HG02852 (cell line): ENCODE measurements at regions not wholly inside any gene's neighbourhood (a gene's known extent, or its start where the extent isn't known, plus 50 kb on each side); places are given as distances from the start of the nearest gene placed in this dataset.
A peak's percentile ranks its signal among the peaks of the same experiment; 100 is the strongest.

Source experiments
- ATAC-seq: cut with Tn5 transposase; IDR thresholded peaks from one replicate; pipeline ENCODE4 v1.9.1; 2021; ENCODE audit warnings: mild to moderate bottlenecking, moderate library complexity; ENCODE audit not compliant: unreplicated experiment

DNA sequence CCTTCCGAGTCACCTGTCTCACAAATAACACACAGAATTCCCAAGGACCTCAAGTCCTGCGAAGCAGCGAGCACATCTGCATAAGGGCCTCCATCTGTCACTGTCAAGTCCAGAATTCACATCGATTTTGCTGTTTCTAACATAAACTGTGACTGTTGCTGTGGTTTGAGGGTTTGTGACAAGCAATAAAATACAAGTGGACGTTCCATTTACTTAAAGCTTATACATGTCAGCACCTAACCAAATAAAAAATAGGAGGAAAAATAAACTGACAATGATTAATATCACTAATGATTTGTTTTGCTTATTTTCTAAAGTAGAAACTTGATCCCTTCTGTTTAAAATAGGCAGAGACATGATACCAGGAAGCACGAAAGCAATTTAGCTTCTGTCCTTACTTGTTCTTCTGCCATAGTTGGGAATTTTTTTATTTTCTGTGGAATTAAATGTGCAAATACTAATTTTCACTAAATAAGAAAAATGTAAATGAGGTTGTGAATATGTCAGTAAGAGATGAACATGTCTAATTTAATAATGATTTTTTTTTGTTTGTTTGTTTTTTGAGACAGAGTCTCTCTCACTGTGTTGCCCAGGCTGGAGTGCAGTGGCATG, 279.1 kb downstream of the FGF9 start:
- no peak for ATAC-seq

DNA sequence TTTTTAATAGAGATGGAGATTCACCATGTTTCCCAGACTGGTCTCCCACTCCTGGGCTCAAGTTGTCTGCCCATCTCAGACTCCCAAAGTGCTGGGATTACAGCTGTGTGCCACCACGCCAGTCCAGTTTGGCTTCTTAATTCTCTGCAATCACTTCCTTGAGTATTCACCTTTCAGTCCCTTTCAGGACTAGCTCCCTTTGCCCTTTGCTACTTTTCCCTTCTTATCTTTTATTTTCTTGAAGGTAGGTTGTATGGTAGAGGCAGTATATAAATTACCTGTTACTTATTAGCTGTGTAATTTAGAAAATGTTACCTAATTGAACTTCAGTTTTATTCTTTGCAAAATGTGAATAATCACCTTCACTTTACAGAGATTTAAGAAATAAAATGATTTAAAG, 285.8 kb downstream of the FGF9 start:
- no peak for ATAC-seq

DNA sequence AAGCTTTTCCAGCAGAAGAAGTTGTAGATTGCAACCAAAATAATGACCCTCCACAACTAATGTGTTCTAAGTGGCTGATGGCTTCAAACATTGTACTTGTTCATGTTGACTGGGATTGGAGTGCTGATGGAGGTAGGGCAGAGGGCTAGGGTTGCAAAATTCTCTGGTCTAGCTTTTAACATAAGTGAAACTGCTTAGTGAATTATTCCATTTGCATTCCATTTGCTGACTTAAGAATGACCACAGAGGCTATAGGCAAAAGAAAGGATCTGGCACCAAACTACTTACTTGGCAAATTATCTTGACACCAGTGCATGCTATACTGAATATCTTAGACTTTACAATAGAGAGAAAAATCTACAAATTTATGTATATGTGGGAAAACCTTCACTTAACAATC, 287.0 kb downstream of the FGF9 start:
- no peak for ATAC-seq

GRCh38 chr13:21960108-21960507, 289.2 kb downstream of the FGF9 start:
- no peak for ATAC-seq

DNA sequence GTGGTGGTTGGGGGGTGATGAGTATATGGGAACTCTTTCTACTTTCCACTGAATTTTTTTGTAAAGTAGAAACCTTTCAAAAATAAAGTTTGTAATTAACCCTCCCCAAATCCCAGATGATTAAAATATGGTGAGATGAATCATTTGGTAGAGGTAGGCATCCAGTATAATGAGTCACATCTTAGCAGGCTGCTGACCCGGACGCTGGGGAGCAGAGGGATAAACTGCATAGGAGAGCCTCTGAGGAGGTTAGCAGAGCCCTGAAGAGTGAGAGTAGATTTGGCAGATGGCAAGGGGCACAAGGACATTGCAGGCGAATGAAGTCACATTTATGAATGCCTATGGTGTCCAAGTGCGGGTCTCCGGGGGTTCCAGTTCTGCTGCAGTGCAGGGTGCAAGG, 293.8 kb downstream of the FGF9 start:
- no peak for ATAC-seq

GRCh38 chr13:21965095-21965494, 294.2 kb downstream of the FGF9 start:
- ATAC-seq: no peak

GRCh38 chr13:21966014-21966413, 295.1 kb downstream of the FGF9 start:
- ATAC-seq: peak; percentile 52

- ATAC-seq: no peak
These were observed 297.0 kb downstream of the FGF9 start for GRCh38 chr13:21967871-21968270.

DNA sequence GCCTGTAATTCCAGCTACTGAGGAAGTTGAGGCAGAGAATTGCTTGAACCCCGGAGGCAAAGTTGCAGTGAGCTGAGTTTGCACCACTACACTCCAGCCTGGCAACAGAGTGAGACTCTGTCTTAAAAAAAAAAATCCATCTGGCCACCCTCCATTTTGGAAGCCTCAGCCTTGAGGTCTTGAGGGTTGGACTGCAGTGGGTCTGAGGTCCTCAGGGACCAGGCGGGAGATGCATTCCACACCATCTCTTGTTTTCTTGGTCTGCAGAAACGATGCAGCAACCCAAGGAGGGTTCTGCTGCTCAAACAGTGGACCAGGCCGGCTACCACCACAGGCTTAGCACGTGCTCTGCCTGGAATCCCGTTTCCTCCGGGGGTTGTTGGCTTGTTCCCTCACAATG, 299.3 kb downstream of the FGF9 start:
- no peak for ATAC-seq

GRCh38 chr13:21970918-21971317, 300.0 kb downstream of the FGF9 start:
- no peak for ATAC-seq

- ATAC-seq: no peak
These were observed 301.1 kb downstream of the FGF9 start for GRCh38 chr13:21971662-21972621.

DNA sequence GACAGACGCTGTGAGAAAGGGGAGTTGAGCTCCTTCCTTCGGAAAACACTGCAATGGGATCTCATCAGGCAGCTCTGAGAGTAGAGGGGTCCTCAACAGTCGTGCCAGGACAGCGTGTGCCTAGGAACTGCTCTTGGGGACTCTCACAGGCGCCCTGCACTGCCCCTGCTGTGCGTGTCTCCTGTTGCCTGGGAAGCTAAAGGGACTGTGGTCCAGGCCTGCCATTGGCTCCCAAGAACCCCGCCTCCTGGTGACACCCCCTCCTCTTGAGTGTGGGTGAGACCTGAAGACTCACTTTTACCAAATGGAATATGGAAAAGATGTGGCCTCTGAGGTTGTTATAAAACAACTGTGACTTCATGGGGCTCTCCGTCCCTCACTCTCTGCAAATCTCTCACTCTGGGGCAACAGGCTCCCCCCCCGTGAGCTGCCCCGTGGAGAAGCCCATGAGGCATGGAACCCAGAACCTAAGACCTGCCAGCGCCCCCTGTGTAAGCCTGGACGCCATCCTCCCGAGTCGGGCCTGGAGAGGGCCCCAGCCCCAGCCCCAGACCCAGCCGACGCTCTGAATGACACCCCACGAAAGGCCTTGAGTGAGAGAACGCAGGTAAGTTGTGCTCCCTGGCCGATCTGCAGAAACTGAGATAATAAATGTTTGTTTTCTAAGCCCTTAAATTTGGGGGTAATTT, 302.7 kb downstream of the FGF9 start:
- ATAC-seq: no peak

- no peak for ATAC-seq
These were observed 303.9 kb downstream of the FGF9 start for GRCh38 chr13:21974741-21975140.

DNA sequence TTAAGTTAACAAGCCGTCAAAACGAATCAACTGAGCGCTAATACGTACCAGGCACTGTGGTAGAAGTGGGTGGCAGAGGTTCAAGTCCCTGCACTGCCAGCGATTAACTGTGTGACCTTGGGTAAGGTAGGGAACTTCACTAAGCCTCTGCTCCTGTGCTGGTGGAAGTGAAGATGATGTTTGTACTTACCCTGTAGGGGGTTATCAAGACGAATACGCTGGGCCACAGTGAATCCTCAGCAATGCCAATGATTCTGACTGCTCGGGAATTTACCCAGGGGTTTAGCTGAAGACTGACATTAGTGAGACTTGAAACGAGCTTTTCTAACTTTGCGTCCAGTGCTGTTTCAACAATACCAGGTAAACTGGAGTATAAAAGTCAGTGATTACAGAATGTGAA, 305.3 kb downstream of the FGF9 start:
- ATAC-seq: no peak

- ATAC-seq: no peak
These were observed 308.4 kb downstream of the FGF9 start for GRCh38 chr13:21979161-21979806.

GRCh38 chr13:21980049-21980448, 309.2 kb downstream of the FGF9 start:
- ATAC-seq: no peak

DNA sequence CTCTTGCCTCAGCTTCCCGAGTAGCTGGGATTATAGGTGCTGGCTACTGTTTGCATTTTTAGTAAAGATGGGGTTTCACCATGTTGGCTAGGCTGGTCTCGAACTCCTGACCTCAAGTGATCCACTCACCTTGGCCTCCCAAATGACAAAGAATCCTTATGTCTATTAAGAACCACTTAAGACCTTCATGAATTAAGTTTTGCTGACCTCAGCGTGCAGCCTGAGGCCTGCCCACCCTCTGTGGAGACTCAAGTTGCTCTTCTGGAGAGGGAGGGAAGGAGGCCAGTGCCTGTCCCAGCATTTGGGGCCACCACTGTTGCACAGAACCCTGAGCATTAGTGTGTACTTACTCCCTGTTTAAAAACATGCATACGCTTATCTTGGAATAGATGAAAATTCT, 313.3 kb downstream of the FGF9 start:
- no peak for ATAC-seq

DNA sequence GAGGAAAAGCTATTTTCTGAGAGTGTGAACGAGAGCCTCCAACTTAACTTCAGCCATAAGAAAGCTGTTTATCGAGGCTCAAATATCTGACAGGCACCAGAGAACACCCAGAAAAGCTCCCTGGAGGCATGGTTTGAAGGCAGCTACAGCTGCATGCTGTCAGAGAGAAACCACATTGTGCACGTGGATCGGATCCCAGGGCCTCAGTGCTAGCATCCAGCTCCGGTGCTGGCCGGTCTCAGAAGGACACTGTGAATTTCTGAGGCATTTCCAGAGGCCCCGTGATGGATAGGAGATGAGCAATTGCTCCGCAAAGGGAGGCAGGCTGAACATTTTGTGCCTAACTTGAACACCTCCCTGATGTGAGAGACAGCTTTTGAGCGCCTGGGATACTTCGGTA, 315.7 kb downstream of the FGF9 start:
- ATAC-seq: no peak

DNA sequence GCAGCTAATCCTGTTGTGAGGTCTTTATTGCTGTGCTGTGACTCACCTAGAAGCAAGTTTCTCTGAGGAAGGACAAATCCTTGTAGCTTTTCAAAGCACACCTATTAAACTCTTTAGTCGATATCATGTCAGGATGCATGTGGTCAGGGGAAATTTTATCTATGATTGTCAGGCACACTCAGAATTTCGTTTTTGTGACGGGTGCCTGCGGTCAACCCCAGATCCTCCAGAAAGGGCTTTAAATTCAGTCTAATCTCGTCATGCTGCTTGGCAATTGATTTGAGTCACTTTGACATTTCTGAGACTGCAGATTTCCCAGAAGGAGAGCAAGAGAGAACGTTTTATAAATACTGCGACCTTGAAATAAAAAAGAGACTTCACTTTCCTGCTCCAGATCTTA, 316.9 kb downstream of the FGF9 start:
- no peak for ATAC-seq

DNA sequence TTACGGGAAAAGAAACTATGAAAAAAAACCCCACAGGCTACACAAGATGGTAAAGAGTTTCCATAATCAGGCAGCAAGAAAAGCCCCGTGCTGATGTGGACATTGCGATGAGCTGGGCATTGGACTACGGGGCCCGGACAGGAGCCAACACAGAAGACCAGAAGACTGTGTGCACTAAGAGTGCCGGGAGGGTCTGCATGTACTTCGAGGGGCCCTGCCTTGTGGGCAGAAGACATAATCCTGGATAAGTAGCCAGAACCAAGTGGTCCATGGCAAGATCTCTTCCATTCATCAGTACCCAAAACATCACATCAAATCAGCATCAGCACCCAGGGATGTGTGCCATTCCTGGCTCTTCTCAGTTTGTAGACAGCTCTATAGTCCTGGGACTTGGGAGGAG, 317.8 kb downstream of the FGF9 start:
- ATAC-seq: no peak

DNA sequence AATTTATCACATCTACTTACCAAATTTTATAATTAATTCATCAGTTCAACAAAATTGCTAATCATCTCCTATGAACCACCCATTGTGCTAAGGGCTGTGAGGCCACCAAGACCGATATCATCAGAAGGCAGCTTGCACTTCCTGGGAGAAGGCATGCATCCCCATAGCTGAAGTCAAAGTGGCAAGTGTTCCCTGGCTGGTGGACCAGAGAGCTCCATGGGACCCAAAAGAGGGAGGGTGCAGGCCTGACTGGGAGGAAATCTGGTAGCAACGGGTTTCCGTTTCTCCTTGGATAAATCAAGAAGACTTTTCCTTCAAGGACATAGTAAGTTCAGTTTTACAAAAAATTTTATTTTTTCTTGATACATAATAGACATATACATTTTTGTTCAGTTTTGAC, 325.2 kb downstream of the FGF9 start:
- ATAC-seq: no peak
